ENCODE measurements at regions not wholly inside any gene's neighbourhood (a gene's known extent, or its start where the extent isn't known, plus 50 kb on each side); places are given as distances from the start of the nearest gene placed in this dataset.

DNA sequence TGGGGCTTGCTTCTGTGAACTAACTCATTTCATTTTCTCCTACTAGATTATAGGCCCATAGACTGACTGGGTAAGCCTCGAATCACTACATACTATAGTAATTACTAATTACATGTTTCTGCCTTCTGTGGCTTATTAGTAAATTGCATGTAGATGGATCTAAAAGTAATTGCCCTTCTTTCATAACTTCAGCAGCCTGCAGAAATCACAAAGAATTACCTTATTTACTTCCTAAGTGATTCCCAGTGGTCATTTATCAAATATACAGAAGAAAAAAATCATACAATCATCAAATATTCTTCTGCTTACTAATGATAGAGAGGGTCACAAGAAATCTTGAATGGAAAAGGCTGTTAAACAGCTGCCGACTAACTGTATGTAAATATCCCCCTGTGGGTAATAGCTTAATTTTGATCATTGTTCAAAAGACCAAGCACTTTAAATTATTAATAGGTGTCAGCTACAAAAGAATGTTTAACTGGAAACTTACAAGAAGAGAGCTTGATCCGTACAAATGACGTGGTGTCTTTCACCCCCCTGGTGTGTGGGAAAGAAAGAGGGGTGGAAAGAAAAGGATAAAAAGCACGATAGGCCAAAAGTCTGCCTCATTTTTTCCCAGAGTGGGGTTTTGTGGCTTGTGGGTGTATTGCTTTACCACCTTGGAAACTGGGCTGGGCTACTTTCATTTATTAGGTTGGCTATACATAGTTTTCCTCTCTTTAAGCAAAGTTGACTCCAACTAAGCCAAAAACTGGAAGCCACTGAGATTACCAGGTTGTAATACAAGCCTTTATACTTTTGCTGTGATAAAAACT, 361.8 kb upstream of the ZMIZ1 start:
- H3K4me3 Mint-ChIP-seq, result no peak overlapping the region

DNA sequence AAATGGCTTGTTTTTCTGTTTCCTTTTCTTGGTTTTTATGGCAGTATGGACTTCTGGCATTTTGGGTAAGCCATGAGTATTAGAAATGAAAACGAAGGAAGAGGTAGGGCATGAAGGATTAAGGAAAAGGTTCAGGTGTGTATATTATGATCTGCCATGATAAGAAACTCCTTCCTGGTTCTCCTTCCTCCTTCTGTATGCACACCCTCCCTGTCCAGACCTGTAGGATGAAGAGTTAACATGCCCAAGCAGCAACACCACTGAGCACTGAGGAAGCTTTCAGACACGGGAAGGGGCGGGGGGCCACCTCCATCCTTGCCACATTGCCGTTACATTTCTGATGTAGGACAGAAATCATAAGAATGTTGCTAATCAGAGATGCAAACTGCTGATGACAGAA, 361.0 kb upstream of the ZMIZ1 start:
- no peaks in the 10 kb centered on the region for H3K36me3 Mint-ChIP-seq
- CTCF ChIA-PET, result no interaction called here
- H3K27me3 Mint-ChIP-seq, result peaks cover 0 to 15% (median 0%) of the 10 kb centered on the region in 5 donors
- intact Hi-C loops (cut with micrococcal nuclease), result no loop called here
- Histone ChIP-seq H3K36me3 (ENCODE audit: control insufficient read depth in 2 of 3, insufficient read depth in 3 of 3, low read length in 3 of 3) (no peaks in the 10 kb centered on the region), H3K4me1 (ENCODE audit: control insufficient read depth in 2 of 2, insufficient read depth in 2 of 2, low read length in 2 of 2) (no peaks in the 10 kb centered on the region), H3K27ac (ENCODE audit: low read depth, low read length) (no peak overlapping the region), H3K9me3 (ENCODE audit: control insufficient read depth in 2 of 3, low read length in 3 of 3) (no peaks in the 10 kb centered on the region), H3K4me3 (ENCODE audit: low read length) (no peak overlapping the region), H3K27me3 (ENCODE audit: control insufficient read depth in 2 of 2, insufficient read depth in 2 of 2, low read length in 2 of 2) (no peaks in the 10 kb centered on the region)
- DNase-seq, result no peak
- POLR2A ChIA-PET, result no interaction called here
- no peak for ATAC-seq
- no peak overlapping the region for H3K4me3 Mint-ChIP-seq
- H3K27ac Mint-ChIP-seq, result no peak overlapping the region
- no peaks in the 10 kb centered on the region for H3K4me1 Mint-ChIP-seq
- H3K9me3 Mint-ChIP-seq, result peaks cover 0 to 8% (median 0%) of the 10 kb centered on the region in 11 donors

More for the DNA sequence above, 361.8 kb upstream of the ZMIZ1 start:
- no peaks in the 10 kb centered on the region for H3K9me3 ChIP-seq (ENCODE audit: control insufficient read depth in 2 of 3, low read length in 3 of 3)
- Mint-ChIP-seq H3K4me1 (no peaks in the 10 kb centered on the region), H3K36me3 (no peaks in the 10 kb centered on the region), H3K27me3 (peaks cover 0 to 15% (median 5%) of the 10 kb centered on the region in 5 donors), H3K9me3 (peaks cover 0 to 8% (median 0%) of the 10 kb centered on the region in 11 donors), H3K27ac (no peak overlapping the region)
- CTCF ChIA-PET, result interaction anchor here (0.6 kb wide), 1 partner anchor 1553 kb away, joined by 3 read pairs; no protein-coding TSS in a partner anchor
- no peaks in the 10 kb centered on the region for H3K4me1 ChIP-seq (ENCODE audit: control insufficient read depth in 2 of 2, insufficient read depth in 2 of 2, low read length in 2 of 2)
- H3K4me3 ChIP-seq (ENCODE audit: low read length), result no peak overlapping the region
- POLR2A ChIA-PET, result no interaction called here
- DNase-seq (no peak), ATAC-seq (no peak)
- intact Hi-C loops (cut with micrococcal nuclease), result no loop called here
- H3K27me3 ChIP-seq (ENCODE audit: control insufficient read depth in 2 of 2, insufficient read depth in 2 of 2, low read length in 2 of 2), result no peaks in the 10 kb centered on the region
- H3K27ac ChIP-seq (ENCODE audit: low read depth, low read length), result no peak overlapping the region
- no peaks in the 10 kb centered on the region for H3K36me3 ChIP-seq (ENCODE audit: control insufficient read depth in 2 of 3, insufficient read depth in 3 of 3, low read length in 3 of 3)

DNA sequence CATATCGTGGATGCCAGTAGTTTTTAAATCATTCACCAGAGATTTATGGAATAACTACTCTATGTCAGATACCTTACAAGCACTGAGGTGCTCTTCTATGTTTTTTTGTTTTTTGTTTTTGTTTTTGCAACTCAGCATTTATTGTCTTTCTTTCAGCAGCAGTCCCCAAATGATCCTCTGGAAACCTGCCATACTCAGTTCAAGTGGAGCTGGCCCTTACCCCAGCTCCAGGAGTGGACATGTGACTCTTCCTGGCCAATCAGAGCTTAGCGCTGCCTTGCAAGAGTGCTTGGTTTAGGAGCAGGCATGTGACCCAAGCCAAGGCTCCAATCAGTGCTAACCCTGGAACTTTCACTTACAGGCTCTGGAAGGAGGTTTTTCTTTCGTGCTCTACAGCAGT, 356.6 kb upstream of the ZMIZ1 start:
- H3K27me3 Mint-ChIP-seq, result peaks cover 0 to 7% (median 4%) of the 10 kb centered on the region in 5 donors
- H3K4me3 Mint-ChIP-seq, result no peak overlapping the region
- Histone ChIP-seq H3K27me3 (ENCODE audit: control insufficient read depth in 2 of 2, insufficient read depth in 2 of 2, low read length in 2 of 2) (no peaks in the 10 kb centered on the region), H3K36me3 (ENCODE audit: control insufficient read depth in 2 of 3, insufficient read depth in 3 of 3, low read length in 3 of 3) (no peaks in the 10 kb centered on the region), H3K4me3 (ENCODE audit: low read length) (no peak overlapping the region), H3K9me3 (ENCODE audit: control insufficient read depth in 2 of 3, low read length in 3 of 3) (no peaks in the 10 kb centered on the region), H3K4me1 (ENCODE audit: control insufficient read depth in 2 of 2, insufficient read depth in 2 of 2, low read length in 2 of 2) (no peaks in the 10 kb centered on the region), H3K27ac (ENCODE audit: low read depth, low read length) (no peak overlapping the region)
- CTCF ChIA-PET, result interaction anchor here (0.6 kb wide), 1 partner anchor 483 kb away, joined by 5 read pairs; no protein-coding TSS in a partner anchor
- no peak overlapping the region for H3K27ac Mint-ChIP-seq
- POLR2A ChIA-PET, result no interaction called here
- no peaks in the 10 kb centered on the region for H3K4me1 Mint-ChIP-seq
- intact Hi-C loops (cut with micrococcal nuclease), result no loop called here
- no peak for ATAC-seq
- H3K36me3 Mint-ChIP-seq, result no peaks in the 10 kb centered on the region
- peaks cover 0 to 8% (median 0%) of the 10 kb centered on the region in 11 donors for H3K9me3 Mint-ChIP-seq
- no peak for DNase-seq

DNA sequence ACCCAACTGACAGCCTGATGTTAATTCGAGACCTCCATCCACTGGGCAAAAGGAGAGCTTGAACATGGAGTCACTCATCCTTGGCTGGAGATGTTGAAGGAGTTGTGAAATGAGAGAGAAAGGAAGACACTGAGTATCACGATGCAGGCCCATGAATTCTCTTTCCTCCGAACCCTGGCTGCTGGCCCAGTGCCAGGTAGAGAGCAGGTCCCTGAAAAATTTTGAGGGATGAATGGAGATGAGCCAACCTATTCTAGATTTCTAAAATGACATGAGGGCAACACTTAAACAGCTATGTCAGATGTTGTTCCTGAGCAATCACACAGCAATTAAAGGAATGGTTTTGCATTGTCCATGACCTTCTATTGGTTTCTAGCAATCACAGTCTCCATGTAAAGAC, 355.1 kb upstream of the ZMIZ1 start:
- DNase-seq (no peak), ATAC-seq (no peak)
- Histone ChIP-seq H3K4me3 (ENCODE audit: low read length) (no peak overlapping the region), H3K27me3 (ENCODE audit: control insufficient read depth in 2 of 2, insufficient read depth in 2 of 2, low read length in 2 of 2) (no peaks in the 10 kb centered on the region), H3K9me3 (ENCODE audit: control insufficient read depth in 2 of 3, low read length in 3 of 3) (no peaks in the 10 kb centered on the region), H3K27ac (ENCODE audit: low read depth, low read length) (no peak overlapping the region), H3K4me1 (ENCODE audit: control insufficient read depth in 2 of 2, insufficient read depth in 2 of 2, low read length in 2 of 2) (no peaks in the 10 kb centered on the region), H3K36me3 (ENCODE audit: control insufficient read depth in 2 of 3, insufficient read depth in 3 of 3, low read length in 3 of 3) (no peaks in the 10 kb centered on the region)
- CTCF ChIA-PET, result no interaction called here
- H3K27ac Mint-ChIP-seq, result no peak overlapping the region
- intact Hi-C loops (cut with micrococcal nuclease), result no loop called here
- peaks cover 0 to 8% (median 0%) of the 10 kb centered on the region in 11 donors for H3K9me3 Mint-ChIP-seq
- POLR2A ChIA-PET, result interaction anchor here (0.6 kb wide), 1 partner anchor 11 kb away, joined by 3 read pairs; no protein-coding TSS in a partner anchor
- no peaks in the 10 kb centered on the region for H3K36me3 Mint-ChIP-seq
- H3K4me3 Mint-ChIP-seq, result no peak overlapping the region
- peaks cover 0 to 7% (median 5%) of the 10 kb centered on the region in 5 donors for H3K27me3 Mint-ChIP-seq
- H3K4me1 Mint-ChIP-seq, result no peaks in the 10 kb centered on the region

DNA sequence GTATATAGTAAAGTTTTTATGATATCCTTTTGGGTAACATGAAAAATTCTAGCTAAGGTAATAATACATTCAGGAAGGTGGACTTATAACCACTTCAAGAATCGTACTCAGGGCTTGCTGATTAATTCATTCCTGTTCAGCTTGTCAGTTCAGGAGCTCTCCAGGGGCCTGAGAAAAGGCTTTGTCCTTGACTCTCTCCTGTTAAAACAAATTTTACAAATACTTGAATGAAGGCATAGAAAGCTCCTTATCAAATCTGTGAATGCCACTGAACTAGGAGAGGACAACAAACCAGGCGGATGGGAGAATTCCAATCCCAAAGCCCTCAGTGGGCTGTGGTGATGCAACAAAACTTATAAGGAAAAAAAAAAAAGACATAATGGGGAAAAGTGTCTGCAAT, 354.5 kb upstream of the ZMIZ1 start:
- DNase-seq, result no peak
- Mint-ChIP-seq H3K27ac (no peak overlapping the region), H3K36me3 (no peaks in the 10 kb centered on the region), H3K4me3 (no peak overlapping the region), H3K9me3 (peaks cover 0 to 8% (median 0%) of the 10 kb centered on the region in 11 donors), H3K27me3 (peaks cover 0 to 8% (median 5%) of the 10 kb centered on the region in 5 donors), H3K4me1 (no peaks in the 10 kb centered on the region)
- Histone ChIP-seq H3K9me3 (ENCODE audit: control insufficient read depth in 2 of 3, low read length in 3 of 3) (no peaks in the 10 kb centered on the region), H3K27ac (ENCODE audit: low read depth, low read length) (no peak overlapping the region), H3K27me3 (ENCODE audit: control insufficient read depth in 2 of 2, insufficient read depth in 2 of 2, low read length in 2 of 2) (no peaks in the 10 kb centered on the region), H3K4me3 (ENCODE audit: low read length) (no peak overlapping the region), H3K36me3 (ENCODE audit: control insufficient read depth in 2 of 3, insufficient read depth in 3 of 3, low read length in 3 of 3) (no peaks in the 10 kb centered on the region), H3K4me1 (ENCODE audit: control insufficient read depth in 2 of 2, insufficient read depth in 2 of 2, low read length in 2 of 2) (no peaks in the 10 kb centered on the region)
- ATAC-seq, result no peak
- ChIA-PET POLR2A (no interaction called here), CTCF (no interaction called here)
- intact Hi-C loops (cut with micrococcal nuclease), result no loop called here

DNA sequence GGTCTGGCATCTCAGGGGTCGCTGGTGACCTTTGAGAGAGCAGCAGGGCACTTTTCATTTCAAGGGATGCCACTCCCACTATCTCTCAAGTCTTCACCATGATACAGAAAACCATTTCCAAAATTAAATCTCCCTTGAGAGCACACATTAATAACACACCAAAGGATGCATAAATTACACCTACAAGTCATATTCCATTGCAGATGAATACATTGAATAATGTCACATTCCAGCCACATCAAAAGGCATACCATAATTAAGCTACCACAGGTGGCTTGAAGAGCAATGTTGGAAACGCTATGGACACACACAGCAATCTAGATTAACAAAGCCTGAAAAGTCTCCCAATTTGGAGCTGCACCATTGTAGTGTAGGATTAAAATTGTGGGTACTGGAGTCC, 353.3 kb upstream of the ZMIZ1 start:
- Histone ChIP-seq H3K27me3 (ENCODE audit: control insufficient read depth in 2 of 2, insufficient read depth in 2 of 2, low read length in 2 of 2) (no peaks in the 10 kb centered on the region), H3K4me3 (ENCODE audit: low read length) (no peak overlapping the region), H3K36me3 (ENCODE audit: control insufficient read depth in 2 of 3, insufficient read depth in 3 of 3, low read length in 3 of 3) (no peaks in the 10 kb centered on the region), H3K9me3 (ENCODE audit: control insufficient read depth in 2 of 3, low read length in 3 of 3) (no peaks in the 10 kb centered on the region), H3K27ac (ENCODE audit: low read depth, low read length) (no peak overlapping the region), H3K4me1 (ENCODE audit: control insufficient read depth in 2 of 2, insufficient read depth in 2 of 2, low read length in 2 of 2) (no peaks in the 10 kb centered on the region)
- Mint-ChIP-seq H3K4me3 (no peak overlapping the region), H3K9me3 (peaks cover 0 to 8% (median 3%) of the 10 kb centered on the region in 11 donors), H3K4me1 (no peaks in the 10 kb centered on the region), H3K27me3 (peaks cover 2 to 14% (median 5%) of the 10 kb centered on the region in 5 donors), H3K36me3 (no peaks in the 10 kb centered on the region), H3K27ac (no peak overlapping the region)
- CTCF ChIA-PET, result no interaction called here
- POLR2A ChIA-PET, result no interaction called here
- intact Hi-C loops (cut with micrococcal nuclease), result no loop called here
- ATAC-seq, result no peak
- DNase-seq, result no peak

Measured in naive thymus-derived CD4-positive, alpha-beta T cell (primary cell).